Right renal pelvis (tissue), 4 donors: ENCODE measurements at regions not wholly inside any gene's neighbourhood (a gene's known extent, or its start where the extent isn't known, plus 50 kb on each side); places are given as distances from the start of the nearest gene placed in this dataset.
"Not testable (repeated sequence)": the region's sequence is repeated elsewhere in the genome, so short reads cannot be mapped to it uniquely, and the experiment has no call there.

ENCODE experiments used
- DNase-seq, 4 donors: peaks; one replicate each; pipeline ENCODE4 v3.0.0-alpha.2; 2013; ENCODE audit warnings: low read depth in 4 of 4, low spot score in 3 of 4, missing footprints in 1 of 4

DNA sequence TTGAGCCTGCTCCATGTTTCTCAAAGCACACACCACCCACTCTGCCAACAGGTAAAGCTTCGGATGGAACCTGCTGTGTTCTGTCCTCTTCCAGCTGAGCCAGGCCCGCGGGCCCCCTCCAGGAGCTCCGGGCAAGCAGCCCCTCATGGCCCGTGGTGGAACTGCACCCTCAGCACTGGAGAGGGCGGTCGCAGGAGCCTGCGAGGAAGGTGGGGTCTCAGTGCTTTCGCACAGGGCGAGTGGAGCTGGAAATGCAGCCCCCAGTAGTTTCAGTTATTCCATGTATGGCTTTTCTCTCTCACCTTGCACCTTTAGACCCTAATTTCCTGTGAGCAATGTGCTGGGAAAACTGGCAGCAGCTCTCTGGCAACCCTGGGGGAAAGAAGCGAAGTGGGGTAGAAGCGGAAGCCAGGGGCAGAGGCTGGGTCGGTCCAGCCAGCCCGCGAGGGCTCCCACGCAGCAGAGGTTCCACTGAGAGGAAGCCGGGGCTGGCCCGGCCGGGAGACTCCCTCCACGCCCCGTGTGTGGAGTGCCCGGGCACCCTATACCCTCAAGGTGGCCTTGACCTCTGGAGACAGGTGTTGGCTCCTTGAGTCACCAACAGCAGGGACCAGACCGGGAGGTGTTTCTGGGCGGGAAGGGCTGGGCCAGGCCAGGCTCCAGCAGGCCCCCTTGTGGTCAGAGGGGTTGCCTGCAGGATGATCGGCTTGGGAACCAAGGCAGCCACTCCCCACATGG lies 119.9 kb upstream of the TMEM45B start:
- peak; percentile 49 to 59 (median 55) for DNase-seq

DNA sequence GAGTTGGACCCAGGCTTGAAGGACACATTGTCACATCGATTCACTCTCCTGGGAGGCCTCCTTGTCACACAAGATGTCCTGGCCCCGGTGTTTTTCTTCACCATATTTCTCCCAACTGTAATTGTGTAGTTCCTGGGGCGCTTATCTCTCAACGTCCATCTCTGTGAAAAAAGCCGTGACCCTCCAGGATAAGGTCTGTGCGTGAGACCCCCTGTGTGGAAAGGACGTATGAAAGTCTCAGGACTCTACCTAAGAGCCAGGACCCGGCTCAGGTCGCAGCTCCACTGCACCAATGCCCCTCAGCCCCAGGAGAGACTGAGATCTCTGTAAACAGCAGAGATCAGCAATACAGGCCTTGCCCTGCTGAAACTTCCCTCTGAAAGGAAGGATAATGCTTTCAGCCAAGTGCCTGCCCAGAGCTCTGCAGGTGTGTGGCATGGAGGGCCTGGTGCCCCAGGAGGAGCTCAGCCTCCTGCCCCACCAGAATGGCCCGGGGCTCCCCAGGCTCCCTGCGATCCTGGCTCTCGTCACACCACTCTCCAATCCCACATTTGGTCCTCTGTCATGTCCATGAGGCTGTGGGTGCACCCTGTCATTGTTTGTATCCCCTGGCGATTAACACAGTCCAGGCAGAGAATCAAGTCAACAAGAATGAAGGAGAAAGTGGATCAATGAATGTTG lies 119.2 kb upstream of the TMEM45B start:
- no peak for DNase-seq

DNA sequence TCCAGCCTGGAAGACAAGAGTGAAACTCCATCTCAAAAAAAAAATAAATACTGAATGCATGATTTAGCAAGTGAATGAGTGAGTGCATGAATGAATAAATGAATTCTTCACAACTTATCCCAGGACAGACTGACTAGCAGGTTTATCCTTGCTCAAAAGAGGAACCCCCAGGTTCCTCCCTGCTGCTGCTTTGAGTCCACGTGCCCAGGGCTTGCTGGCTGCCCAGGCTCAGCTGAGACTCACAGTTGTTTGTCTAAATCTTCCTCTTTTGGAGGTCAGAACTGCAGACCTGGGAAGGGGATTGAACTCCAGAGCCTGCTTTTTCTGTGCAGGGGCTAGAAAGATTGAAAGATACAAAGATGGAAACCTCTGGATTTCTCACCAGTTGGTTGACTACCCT lies 117.4 kb upstream of the TMEM45B start:
- no peak for DNase-seq

- DNase-seq: no peak
These were observed 115.8 kb upstream of the TMEM45B start for GRCh38 chr11:129699711-129700304.

DNA sequence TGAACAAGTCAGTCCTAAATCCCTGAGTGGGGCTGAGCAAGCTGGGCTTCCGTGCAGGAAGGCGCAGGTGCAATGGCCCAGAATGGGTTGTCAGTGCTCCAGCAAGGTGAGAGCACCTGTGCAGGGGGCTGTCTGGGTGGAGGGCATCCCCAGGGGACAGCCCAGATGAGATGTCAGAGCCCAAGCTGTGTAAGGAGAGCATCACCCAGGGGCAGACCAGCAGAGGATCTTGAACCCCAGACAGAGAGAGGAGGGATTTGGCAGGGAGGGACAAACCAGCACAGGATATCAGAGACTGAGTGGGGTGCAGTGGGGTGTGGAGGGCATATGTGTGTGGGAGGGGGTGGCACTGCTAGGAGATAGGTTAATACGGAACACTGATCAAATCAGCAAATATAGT lies 114.9 kb upstream of the TMEM45B start:
- DNase-seq: no peak

DNA sequence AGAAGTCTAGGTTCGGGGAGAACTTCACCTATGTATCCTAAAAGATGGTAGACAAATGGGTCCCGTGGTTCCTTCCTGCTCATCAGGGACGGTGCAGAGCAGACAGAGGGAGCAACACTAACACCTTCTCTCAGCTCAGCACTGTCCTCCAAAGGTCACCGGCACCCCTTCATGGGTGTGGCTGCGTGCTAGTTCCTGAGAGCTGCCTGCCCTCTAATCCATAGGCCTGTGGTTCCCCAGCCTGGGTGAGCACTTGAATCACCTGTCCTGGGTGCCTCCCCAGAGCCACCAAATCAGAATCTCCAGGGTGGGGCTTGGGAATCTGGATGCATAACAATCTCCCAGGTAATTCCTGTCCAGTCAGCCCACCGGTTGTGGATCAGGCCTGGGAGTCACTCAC lies 113.9 kb upstream of the TMEM45B start:
- DNase-seq: no peak

GRCh38 chr11:129702410-129703398 lies 112.9 kb upstream of the TMEM45B start:
- no peak for DNase-seq

DNA sequence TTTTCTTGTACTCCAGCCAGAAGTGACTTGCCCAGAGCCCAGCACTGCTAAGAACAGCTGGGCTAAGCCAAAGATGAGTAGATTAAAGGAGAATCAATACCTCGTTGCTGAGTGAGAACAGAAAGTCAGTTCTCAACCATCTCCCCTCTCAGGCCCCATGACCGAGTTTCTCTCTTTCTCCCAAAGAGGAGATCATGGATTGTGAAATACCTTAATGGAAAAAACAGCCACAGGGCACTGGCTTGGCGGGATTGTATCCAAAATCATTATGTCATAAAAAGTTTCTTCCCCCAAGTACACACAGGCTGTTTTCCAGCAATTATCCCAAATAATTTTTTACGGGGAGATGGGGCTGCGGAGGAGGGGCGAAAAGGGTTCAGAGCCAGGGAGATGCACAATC lies 111.8 kb upstream of the TMEM45B start:
- DNase-seq: no peak

DNA sequence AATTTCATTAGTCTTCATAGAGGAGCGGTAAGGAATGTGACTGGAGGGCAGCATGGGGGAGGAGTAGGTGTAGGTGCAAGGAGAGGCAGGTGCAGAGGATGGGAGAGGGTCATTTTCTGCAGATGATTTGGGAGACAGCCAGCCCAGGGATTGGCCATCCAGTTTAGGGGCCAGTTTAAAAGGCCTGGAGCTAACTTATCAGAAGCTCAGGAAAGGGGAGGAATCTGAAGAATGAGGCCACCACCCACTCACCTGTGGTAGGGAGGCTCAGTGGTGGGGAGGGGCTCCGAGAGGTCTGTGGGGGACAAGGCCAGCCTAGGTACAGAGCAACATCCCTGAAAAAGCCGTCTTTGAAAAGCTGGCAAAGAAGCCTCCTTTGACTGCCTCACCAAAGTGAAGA lies 110.8 kb upstream of the TMEM45B start:
- DNase-seq: no peak

DNA sequence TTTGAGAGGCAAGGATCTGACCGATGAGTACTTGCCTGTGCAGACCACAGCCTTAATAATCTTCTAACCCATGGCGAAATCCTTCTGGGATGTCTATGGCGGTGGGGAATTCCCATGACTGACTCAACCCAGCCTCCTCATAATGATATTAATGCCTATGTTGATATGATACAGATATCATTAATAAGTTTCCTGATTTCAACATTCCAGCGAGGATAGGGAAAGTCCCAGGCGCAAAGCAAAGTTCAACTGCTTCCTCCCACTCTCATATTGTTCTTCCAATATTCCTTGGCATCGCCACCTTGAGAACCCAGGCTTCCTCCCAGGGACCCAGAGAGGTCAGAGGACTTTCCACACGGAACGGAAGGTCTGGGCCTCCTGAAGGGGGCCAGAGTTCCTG lies 110.3 kb upstream of the TMEM45B start:
- DNase-seq: no peak

GRCh38 chr11:129705933-129706332 lies 109.7 kb upstream of the TMEM45B start:
- DNase-seq: no peak

DNA sequence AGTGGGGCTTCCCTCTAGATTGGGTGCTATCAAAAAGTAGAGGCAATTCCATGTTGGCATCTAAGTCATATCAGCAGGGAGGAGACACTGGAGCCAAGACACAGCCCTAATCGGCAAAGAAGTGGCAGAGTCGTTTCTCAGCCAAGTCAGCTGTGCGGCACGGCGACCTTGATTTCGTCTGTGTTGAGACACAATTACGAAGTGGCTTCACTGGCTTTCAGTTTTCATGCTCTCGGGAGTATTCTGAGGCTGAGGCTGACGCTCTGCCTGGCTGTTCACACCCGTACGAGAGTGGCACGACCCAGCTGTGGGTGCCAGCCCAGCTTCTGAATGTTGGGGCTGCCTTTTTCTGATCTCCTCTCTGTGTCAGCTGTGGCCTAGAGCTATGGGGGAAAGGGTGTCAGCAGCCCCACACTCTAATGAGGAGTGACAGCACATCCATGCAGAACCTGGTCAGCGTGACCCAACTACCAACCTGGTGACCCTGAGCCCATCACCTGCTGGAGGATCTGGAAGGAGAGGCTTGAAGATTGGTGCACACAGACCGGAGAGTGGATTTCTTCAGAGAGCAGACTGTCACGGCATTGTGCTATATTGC lies 105.7 kb upstream of the TMEM45B start:
- no peak for DNase-seq

- no peak for DNase-seq
These were observed 105.2 kb upstream of the TMEM45B start for GRCh38 chr11:129710423-129710822.

DNA sequence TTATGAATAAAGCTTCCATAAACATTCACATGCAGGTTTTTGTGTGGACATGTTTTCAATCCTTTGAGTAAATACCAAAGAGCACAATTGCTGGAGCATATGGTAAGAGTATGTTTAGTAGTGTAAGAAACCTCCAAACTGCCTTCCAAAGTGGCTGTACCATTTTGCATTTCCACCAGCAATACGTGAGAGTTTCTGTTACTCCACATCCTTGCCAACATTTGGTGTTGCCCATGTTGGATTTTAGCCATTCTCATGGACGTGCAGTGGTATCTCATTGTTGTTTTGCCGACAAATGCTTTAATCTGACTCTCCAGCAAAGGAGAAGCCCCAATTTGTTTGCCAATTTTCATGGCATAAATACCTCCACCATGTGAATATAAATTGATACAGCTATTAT lies 103.9 kb upstream of the TMEM45B start:
- DNase-seq: no peak

DNA sequence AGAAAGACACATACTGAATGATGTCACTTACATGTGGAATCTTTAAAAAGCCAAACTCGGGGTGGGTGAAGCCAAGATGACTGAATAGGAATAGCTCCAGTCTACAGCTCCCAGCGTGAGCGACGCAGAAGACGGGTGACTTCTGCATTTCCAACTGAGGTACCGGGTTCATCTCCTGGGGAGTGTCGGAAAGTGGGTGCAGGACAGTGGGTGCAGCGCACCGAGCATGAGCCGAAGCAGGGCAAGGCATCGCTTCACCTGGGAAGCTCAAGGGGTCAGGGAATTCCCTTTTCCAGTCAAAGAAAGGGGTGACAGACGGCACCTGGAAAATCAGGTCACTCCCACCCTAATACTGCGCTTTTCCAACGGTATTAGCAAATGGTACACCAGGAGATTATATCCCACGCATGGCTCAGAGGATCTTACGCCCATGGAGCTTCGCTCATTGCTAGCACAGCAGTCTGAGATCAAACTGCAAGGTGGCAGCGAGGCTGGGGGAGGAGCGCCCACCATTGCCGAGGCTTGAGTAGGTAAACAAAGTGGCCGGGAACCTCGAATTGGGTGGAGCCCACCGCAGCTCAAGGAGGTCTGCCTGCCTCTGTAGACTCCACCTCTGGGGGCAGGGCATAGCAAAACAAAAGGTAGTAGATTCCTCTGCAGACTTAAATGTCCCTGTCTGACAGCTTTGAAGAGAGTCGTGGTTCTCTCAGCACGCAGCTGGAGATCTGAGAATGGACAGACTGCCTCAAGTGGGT lies 103.0 kb upstream of the TMEM45B start:
- DNase-seq: not testable (repeated sequence)

GRCh38 chr11:129719037-129719436 lies 96.6 kb upstream of the TMEM45B start:
- DNase-seq: no peak

DNA sequence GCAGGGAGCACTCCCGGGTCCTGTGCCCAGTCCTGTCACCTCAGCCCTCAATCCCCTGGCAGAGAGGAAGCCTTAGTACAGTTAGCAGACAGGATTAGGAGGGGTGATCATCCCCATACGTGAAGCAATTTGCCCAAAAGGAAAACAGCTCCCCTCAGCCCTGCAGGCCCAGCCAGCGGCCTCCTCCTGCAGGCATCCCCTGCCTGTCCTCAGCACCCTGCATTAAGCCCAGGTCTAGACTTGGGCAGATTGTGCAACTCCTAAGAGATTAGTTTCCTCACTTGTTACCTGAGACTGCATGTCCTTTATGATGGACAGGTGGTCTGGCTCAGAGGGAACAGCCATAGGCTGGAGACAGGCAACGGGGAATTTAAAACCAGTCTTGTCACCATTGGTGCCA lies 95.5 kb upstream of the TMEM45B start:
- DNase-seq: no peak

- DNase-seq: no peak
These were observed 94.7 kb upstream of the TMEM45B start for GRCh38 chr11:129720994-129721393.

DNA sequence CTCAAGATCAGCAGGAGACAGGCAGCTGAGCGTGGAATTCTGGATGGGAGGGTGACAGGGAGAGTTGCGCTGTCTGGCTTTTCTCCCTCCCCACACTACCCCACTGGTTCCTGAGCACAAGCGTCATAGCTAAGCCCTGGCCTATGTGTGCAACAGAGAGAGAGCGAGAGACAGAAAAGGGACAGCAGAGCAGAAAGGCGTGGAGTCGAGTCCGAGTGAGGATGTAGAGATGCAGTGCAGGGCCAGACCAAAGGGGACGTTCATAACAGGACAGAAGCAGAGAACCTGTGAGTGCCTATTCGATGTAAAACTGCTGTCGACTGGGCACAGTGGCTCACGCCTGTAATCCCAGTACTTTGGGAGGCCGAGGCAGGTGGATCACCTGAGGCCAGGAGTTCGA lies 94.0 kb upstream of the TMEM45B start:
- no peak for DNase-seq

DNA sequence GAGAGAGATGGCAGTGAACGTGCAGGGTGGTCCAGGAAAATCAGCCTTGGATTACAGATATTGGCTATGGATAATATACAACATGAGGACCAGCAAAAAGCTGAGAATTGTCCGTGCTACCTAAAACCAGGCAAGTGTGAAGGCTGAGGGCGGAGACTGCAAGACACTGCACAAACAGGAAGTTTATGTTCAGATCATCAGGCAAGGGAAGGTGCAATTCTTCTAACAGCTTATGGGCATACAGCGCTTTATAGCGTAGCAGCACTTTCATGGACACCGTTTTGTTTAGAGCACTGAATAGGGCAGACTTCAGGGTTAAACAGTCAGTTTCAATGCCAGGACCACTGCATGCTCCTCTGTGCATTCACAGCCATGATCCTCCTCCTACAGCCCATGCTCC lies 93.1 kb upstream of the TMEM45B start:
- no peak for DNase-seq
